ENCODE measurements at regions not wholly inside any gene's neighbourhood (a gene's known extent, or its start where the extent isn't known, plus 50 kb on each side); places are given as distances from the start of the nearest gene placed in this dataset.

GRCh38 chr11:92357344-92357743, 132.7 kb downstream of the FAT3 start:
- intact Hi-C loops (cut with DNase I): no loop called here
- no peaks in the 10 kb centered on the region for H3K27me3 ChIP-seq
- no peak for DNase-seq
- H3K9me3 ChIP-seq: no peaks in the 10 kb centered on the region
- no peaks in the 10 kb centered on the region for H3K4me1 ChIP-seq
- TF ChIP-seq POLR2A (IDR thresholded peaks at IDR 0.05) (no peak), CTCF (IDR thresholded peaks at IDR 0.05) (no peak)
- H3K4me3 ChIP-seq: no peak overlapping the region
- no peaks in the 10 kb centered on the region for H3K36me3 ChIP-seq
- no peak overlapping the region for H3K27ac ChIP-seq

- intact Hi-C loops (cut with DNase I): no loop called here
- no peak for TF ChIP-seq CTCF (IDR thresholded peaks at IDR 0.05)
- no peak for TF ChIP-seq POLR2A (IDR thresholded peaks at IDR 0.05)
- H3K27ac ChIP-seq: no peak overlapping the region
- no peaks in the 10 kb centered on the region for H3K36me3 ChIP-seq
- no peak for DNase-seq
- H3K9me3 ChIP-seq: no peaks in the 10 kb centered on the region
- H3K27me3 ChIP-seq: no peaks in the 10 kb centered on the region
- 78 to 81% methylated on average over 2 of the region's 2 CpGs for WGBS, 2 donors
- no peak overlapping the region for H3K4me3 ChIP-seq
- H3K4me1 ChIP-seq: no peaks in the 10 kb centered on the region
Measured at GRCh38 chr11:92357841-92358240, 133.2 kb downstream of the FAT3 start.

- intact Hi-C loops (cut with DNase I): no loop called here
- WGBS, 2 donors: 46 to 78% methylated on average over 2 of the region's 2 CpGs
Measured at GRCh38 chr11:92361551-92361950, 136.9 kb downstream of the FAT3 start.

GRCh38 chr11:92362989-92363388, 138.4 kb downstream of the FAT3 start:
- intact Hi-C loops (cut with DNase I): no loop called here
- Histone ChIP-seq H3K4me1 (no peaks in the 10 kb centered on the region), H3K9me3 (no peaks in the 10 kb centered on the region), H3K4me3 (no peak overlapping the region), H3K36me3 (no peaks in the 10 kb centered on the region), H3K27ac (no peak overlapping the region), H3K27me3 (no peaks in the 10 kb centered on the region)
- TF ChIP-seq CTCF (IDR thresholded peaks at IDR 0.05): no peak
- DNase-seq: no peak
- whole genome bisulfite sequencing, 2 donors: 20 to 53% methylated on average over 1 of the region's 1 CpG

More at GRCh38 chr11:92361551-92361950, 136.9 kb downstream of the FAT3 start:
- Histone ChIP-seq H3K36me3 (no peaks in the 10 kb centered on the region), H3K9me3 (no peaks in the 10 kb centered on the region), H3K27me3 (no peaks in the 10 kb centered on the region), H3K4me3 (no peak overlapping the region), H3K27ac (no peak overlapping the region), H3K4me1 (no peaks in the 10 kb centered on the region)
- DNase-seq: no peak
- no peak for TF ChIP-seq POLR2A (IDR thresholded peaks at IDR 0.05)
- no peak for TF ChIP-seq CTCF (IDR thresholded peaks at IDR 0.05)

GRCh38 chr11:92364177-92364576, 139.6 kb downstream of the FAT3 start:
- Histone ChIP-seq H3K9me3 (no peaks in the 10 kb centered on the region), H3K27me3 (no peaks in the 10 kb centered on the region), H3K27ac (no peak overlapping the region), H3K4me1 (no peaks in the 10 kb centered on the region), H3K4me3 (no peak overlapping the region), H3K36me3 (no peaks in the 10 kb centered on the region)
- DNase-seq: no peak
- TF ChIP-seq POLR2A (IDR thresholded peaks at IDR 0.05) (no peak), CTCF (IDR thresholded peaks at IDR 0.05) (no peak)
- intact Hi-C loops (cut with DNase I): no loop called here
- WGBS, 2 donors: 85 to 90% methylated on average over 4 of the region's 4 CpGs

Measured in esophagus squamous epithelium (tissue), 5 donors.